NCI-H1105 treated with DMSO at 0.1 percent for 48 hours (cell line): ENCODE measurements at regions not wholly inside any gene's neighbourhood (a gene's known extent, or its start where the extent isn't known, plus 50 kb on each side); places are given as distances from the start of the nearest gene placed in this dataset.

Experiments used
- DNase-seq: peaks from one replicate; lab custom pipeline; 2025; lab: John Stamatoyannopoulos, UW

DNA sequence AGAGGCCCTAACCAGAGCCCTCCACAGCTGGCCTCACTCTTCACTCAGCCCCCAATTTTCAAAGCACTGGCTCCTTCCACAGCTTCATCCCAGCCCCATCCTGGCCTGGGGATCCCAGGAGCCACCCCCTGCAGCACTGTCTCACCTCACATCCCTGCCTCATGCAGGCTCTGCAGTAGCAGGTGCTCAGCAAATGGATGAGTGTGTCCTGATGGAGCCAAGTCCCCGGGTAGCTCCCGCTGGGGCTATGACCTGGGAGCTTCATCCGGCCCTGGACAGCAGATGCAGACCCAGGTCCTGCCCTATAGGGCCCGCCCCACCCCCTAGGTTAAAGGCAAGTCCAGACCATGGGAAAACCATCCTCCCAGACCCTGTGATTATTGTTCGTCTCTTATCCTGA, 143.2 kb upstream of the ZNF507 start:
- DNase-seq: no peak

DNA sequence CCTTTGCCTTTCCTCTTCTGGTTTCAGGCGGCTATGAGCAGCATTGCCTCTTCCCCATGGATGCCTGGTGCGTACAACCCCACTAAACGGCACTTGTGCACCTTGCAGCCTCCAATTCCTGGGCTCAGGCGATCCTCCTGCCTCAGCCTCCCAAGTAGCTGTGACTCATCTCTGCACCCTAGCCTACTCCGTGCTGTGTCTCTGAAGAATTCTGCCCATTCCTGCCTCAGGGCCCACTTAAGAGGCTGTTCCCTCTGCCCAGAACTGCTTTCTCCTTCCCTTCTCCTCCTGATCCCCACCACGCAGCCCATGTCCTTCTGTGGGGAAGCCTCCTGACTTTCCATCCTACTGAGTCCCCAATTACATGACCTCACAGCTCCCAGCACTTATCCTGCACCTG, 142.2 kb upstream of the ZNF507 start:
- DNase-seq: no peak

DNA sequence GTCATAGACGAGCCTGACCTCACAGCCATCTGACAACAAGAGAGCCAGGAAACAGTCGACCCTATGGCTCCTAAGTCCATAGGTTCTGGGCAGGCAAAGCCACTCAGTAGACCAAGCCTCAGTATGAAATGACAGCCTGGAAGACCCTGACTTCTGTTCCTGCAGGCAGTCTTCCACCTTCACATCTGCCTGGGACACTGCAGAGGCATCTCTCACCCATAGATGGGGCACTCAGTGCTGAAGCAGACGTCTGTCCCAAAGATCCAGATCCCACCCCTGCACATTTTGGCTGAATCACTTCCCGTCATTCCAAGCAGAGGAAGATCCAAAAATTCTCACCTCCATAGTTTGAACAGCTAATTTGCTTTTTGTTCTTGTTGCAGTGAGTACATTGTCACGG, 139.3 kb upstream of the ZNF507 start:
- no peak for DNase-seq

DNA sequence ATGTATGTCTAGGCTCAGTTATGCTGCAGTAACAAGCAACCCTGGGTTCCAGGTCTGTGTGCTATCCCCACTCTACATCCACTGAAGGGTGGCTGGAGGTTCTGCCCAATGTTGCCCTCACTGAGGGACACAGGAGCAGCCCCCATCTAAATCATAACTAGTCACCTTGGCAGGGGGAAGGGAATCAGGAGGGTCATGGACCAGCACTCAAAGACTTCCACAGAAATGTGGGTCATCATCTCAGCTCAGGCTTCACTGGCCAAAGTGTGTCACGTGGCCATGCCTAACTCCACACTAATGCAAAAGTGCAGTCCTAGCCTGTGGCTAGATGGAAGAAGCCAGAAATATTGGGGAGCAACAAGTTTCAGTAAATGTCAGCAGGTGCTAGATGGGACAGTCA, 137.3 kb upstream of the ZNF507 start:
- DNase-seq: no peak

DNA sequence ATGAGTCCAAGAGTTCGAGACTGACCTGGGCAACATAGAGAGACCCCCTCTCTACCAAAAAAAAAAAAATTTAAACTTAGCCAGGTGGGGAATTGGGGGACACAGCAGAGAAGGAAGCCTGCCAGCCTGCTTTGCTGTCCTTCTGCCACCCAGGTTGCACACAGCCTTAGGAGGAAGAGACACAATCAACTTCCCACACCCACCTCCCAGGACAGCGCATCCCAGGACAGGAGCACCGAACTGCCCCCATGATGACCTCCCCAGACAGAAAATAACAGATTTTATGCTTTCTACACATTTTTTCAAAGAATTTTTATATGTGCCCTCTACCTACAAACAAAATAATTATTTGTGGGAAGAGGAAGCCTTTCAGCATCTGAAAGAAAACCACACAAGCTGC, 126.0 kb upstream of the ZNF507 start:
- DNase-seq: no peak

DNA sequence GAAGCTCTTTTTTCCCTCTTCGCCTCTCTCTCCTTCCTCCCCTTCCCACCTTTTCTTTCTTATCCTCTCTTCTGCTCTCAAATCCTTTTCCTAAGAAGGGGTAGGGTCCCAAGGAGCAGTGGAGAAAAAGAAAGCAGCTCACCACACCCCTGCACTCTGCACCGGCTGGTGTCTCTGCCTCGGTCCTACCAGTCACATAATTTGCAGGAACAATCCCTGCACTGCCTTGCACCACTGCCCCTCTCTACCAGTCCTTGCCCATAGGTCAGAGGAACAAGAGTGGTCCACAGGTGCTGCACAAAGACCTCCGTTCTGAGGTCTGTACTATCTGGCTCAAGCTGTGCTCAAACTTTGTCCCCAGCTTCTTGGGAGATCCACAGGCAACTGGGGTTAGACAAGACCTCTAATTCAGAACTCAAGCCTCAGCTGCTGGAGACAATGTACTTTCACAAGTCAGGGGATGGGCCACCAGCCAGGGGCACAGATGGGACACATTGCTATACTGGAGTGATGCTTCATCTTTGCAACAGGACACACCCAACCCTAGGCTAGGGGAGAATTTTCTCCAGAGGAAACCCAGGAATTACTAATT, 125.4 kb upstream of the ZNF507 start:
- DNase-seq: no peak

DNA sequence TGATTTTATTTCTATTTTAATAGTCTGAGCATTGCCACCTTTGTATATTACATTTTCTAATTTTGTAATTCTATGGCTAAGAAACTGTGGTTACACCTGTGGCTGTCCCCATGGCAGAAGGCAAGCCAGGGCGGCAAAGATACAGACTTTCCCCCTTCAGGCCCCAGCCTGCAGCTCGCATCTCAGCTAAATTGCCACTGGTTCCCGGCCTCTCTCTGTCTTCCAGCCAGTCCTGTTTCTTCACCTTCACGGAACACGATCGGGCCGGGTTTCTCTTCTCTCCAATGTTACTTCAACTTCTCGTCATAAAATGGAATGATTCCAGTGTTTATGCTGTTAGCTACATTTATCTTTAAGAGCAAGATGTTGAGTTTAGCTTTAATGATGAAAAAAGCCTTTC, 124.5 kb upstream of the ZNF507 start:
- no peak for DNase-seq

DNA sequence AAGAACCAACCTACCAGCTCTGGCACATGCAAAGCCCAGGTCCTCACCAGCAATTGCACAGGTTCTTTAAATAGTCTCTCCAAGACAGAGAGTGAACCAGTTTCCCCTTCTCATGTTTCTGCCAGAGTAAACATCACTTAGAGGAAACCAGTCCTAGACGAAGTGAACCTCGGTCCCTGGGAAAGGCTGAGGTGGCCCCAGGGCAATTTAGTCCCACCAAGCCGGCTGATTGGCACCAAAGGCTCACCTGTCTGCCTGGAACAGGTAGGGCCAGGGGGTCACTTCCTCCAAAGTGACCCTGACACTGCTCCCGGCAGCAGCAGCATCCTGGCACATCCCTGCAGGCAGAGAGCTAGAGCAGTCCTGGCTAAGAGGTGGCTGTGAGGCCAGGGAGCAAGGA, 122.9 kb upstream of the ZNF507 start:
- peak; percentile 19 for DNase-seq

DNA sequence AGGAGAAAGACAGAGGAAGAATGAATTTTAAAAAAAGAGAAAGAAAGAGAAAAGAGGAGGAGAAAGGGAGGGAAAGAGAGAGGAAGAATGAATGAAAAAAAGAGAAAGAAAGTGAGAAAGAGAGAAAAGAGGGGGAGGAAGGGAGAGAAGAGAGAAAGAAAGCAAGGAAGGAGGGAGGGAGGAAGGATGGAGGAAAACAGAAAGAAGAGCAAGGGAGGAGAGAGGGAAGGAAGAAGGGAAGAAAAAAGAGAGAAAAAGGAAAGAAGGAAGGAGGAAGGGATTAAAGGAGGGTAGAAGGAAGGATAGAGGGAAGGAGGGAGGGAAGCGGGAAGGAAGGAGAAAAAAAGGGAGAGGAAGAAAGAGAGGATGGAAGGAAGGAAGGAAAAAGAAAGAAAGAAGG, 122.3 kb upstream of the ZNF507 start:
- DNase-seq: no peak

DNA sequence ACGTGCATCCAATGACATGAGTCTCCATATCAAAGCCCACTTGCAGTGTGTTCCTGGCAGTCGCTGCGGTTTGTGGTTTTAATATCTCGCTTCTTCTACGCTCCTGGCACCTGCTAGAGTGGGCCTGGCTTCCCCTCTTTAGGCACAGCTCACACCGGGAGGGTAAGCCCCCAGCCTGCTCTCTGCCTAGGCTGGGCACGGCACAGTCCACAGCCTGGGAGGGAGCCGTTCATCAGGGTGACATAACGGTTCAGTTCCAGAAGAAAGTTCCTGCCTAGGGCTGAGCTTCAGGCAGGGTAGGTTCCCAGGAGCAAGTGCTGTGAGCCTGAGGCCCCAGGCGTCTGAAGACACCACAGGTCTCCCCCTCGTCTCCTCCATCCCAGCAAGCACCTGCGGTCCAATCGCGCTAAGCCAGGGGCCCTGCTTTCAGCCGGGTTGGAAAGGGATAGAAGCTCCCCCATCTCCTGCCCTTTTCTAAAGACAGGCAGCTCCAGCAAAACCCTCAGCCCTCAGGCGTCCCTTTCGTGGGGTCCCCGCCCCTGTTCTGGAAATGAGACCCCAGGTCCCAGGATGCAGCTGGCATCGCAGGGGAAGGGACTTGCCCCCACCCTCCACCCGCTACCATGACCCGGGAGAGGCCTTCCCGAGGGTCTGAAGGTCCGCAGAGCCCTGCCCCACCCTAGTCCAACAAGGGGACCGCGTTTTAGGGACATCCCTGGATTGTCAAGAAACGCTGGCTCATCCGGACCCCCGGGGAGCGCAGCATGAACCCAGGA, 121.6 kb upstream of the ZNF507 start:
- peak; percentile 32 for DNase-seq

DNA sequence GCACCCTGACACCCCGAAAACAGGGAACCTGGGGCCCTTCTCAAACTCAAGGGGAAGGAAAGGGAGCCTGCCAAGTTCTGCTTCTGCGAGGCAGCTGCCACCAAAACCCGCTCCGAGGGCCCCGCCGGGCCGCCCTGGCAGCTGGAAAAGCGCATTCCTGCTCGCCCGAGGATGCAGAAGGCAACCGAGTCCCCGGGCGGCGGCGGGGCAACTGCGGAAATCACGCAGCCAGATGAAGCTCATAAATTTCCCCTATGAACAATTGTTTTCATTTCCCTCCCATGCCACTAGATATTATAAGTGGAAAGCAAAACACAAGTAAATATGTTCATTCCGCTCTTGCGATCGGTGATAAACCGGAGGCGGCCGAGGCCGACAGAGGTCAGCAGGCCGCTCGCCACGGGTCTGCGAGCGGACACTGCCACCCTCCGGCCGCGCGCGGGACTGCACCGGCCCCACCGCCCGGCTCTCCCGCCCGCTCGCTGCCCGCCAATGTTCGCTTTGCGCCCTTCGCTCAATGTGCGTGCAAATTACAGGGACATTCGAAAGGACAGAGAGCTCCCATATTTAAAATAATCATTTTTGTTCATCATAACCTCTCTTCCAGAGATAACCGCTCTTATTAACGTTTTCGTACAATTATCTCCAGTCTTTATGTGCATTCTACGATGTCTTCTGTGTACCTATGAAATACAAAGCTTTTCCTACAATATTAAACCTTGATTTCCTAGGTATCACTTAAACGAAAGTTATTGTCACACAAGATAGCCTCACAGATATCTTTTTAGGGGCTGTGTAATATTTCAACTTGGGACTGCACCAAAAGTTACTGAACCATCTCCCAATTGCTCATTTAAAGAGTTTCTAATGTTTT, 120.8 kb upstream of the ZNF507 start:
- DNase-seq: no peak

DNA sequence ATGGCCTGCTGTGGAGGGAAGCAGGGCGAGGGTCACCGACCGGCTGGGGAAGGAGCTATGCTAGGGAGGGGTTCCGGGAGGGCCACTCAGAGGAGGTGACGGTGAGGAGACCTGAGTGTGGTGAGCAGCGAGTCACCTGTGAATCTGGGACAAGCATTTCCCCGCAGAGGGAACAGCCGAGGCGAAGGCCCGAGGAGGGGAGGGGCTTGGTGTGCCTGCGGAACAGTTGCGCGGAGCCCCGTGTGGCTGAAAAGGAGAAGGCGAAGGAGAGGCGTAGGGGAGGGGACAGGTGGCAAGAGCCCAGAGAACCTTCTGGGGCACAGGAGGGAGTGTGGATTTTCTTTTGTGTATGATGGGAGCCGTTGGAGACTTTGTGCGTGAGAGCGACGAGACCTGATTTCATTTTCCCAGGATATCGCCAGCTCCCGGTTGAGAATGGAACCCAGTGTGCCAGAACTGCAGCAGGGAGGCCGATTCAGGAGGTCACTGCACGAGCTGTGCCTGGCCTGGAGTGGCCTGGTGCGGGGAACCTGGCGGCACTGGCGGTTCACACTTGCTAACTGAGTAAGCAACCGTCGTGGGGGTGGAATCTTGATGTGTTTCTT, 117.7 kb upstream of the ZNF507 start:
- DNase-seq: no peak

DNA sequence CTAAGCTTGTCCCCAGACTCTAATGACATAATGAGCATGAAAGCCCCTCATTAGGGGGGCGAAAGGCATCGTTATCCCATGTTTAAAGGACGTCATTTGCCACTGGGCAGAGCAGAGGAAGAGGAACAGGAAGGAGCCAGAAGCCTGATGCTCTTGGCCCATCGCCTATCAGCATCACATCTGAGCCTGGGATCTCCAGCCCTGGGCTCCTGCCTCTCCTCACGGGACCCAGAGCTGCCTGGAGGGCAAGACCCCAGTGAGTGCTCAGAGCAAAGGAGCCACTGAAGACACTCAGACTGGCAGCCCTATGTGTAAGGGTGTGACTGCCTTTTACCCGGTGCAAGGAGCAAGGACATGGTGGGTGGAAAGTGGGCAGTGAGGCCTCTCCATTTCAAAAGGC, 115.0 kb upstream of the ZNF507 start:
- DNase-seq: no peak

DNA sequence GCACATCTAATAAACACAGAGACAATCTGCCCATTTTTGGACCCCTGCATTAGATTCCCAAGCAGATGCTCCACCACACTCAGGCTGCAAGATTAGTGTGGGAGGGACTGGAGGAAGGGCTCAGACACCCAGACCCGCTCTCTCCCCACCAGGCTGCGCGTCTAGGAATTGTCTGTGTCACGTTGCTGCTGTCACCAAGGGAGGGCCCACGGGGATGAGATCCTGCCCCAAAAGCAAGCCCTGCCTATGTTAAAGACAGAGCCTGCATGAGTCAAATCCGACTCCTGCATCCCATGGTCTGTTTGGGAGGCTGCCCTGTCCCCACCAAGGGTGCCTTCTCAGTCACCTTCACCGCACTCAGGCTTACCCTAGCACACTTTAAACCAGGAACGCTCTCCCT, 114.4 kb upstream of the ZNF507 start:
- DNase-seq: no peak

DNA sequence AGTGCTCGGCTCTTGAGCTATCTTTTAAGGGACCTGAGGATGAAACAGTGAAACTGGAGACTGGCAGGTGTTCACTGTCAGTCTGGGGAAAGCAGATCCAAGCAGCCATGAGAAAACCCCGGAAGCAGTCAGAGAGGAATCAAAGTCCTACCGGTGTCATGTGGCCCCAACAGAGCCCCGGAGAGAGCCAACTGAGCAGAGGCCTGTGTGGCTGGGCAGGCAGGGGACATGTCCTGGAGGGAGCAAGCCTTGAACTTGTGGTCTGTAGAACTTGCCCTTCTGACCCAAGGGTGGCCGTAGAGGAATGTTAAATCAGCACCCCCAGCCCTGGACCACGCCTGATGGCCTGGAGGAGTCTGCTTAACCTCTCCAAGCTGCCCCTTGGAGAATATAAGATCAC, 113.7 kb upstream of the ZNF507 start:
- DNase-seq: no peak

DNA sequence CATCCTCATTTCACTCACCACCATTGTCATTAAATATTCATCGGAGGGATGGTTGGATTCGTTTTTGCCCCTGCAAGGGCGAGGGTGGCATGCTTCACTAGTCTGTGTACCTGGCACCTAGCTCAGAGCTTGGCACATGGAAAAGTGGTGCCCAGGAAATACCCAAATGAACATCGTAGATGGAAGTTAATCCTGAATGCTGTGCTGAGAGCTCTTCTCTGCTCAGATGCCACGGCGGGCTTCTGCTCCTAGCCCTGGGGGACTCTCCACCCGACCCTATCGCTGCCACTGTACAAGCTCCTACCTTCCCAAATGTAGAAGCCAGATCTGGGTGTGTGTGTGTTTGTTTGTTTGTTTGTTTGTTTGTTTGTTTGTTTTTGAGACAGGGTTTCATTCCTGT, 113.0 kb upstream of the ZNF507 start:
- no peak for DNase-seq

DNA sequence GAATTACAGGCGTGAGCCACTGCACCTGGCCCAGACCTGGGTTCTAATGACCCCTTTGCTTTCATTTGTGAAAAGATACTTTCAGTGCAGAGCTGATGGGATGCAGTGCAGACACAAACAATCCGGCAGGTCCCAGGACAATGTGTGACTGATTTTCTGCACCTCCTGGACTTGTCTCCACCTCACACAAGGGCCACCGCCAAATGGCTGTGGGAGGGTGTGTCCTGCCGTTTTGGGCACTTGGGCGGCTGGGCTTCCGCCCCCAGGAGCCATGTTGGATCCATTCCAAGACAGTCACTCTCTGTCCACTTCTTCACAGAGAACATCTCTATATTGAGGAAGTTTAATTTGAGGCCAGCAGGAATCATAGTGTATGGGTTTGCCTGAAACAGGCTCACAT, 112.3 kb upstream of the ZNF507 start:
- no peak for DNase-seq

DNA sequence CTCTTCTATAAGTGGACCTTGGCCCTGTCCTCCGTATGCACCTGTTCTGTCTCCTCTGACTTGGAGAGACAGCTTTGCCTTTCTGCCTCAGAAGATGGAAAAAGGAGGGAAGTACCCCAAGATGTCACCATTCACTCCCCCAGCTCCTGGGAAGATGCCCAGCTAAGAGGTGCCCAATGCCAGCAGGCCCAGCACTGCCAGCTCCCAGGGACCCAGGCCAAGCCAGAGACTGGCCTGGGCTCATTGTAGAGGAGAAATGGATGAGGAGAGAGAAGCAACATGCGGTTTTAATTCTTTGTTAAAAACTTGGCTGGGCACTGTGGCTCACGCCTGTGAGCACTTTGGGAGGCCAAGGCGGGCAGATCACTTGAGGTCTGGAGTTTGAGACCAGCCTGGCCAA, 111.5 kb upstream of the ZNF507 start:
- DNase-seq: no peak

DNA sequence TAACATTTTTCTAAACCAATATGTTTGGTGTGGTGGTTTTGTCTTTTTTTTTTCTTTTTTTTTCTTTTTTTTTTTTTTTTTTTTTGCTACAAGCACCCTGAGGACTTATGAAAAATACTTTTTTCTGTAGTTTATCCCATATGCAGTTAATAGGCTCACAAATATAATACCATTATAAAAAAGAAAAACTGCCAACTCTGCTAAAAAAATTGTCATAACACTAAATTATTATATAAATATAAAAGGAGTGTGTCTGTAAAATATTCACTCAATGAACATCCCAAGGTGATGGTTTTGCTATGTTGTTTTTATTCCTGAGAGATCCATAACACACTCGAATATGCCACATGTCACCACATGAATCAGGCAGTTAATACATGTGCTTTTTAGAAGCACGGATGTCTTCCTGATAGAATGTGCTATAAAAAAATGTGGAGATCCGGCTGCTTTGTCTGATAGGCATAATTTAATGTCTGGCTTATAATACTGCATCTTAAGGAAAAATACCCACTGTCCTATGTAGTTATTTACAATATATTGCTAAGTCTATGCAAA, 110.7 kb upstream of the ZNF507 start:
- DNase-seq: no peak

DNA sequence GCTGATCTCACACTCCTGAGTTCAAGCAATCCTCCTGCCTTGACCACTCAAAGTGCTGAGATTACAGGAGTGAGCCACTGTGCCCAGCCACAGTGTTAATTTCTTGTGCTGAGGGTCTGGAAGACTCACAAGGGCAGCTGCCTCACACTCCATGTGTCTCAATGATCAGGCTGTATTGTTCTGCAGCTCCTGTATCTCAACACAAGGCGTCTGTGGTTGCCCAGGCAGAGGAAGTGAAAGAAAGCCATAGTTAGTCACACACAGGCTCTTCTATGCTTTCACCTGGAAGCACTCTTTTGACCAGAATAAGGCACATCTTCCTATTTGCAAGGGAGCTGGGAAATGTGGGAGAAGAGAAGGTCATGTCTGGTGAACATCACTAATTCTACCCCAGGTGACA, 107.3 kb upstream of the ZNF507 start:
- no peak for DNase-seq

DNA sequence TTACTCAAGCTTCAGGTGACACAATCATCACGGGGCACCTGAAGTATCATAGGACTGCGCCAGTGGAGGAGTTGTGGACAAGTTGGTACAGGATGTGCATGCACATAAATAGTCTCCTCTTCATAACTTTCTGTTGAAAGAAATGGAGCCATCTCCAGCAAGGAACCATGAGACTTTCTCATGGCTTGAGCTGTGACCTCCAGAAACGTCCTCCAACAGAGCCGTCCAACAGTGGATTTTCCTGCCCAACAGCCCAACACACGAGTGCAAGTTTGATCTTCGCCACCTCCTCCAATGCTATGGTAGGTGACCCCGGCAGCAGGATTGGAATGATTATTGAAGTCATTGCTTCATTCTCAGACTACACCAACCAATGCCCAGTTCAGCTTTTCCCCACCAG, 105.1 kb upstream of the ZNF507 start:
- DNase-seq: no peak

DNA sequence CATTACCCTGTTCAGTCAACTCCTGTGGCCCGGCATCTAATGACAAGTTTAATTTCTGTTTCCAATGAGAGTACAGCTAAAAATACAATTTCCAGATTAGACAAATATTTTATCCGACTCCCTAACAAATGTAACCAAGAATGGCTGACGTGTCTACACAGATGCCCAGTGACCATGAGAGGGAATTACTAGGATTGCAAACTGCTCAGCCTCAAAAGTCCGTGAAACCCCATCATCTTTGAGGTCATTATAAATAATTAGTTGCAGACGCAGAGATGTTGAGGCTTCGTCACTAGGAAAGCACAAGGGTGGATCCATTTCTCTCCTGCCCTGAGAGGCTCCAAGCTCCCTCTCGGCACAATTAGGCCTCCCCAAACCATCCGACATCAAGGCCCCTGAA, 104.1 kb upstream of the ZNF507 start:
- DNase-seq: no peak
